RWPE1 (cell line): ENCODE measurements at regions not wholly inside any gene's neighbourhood (a gene's known extent, or its start where the extent isn't known, plus 50 kb on each side); places are given as distances from the start of the nearest gene placed in this dataset.
"Not testable (repeated sequence)": the region's sequence is repeated elsewhere in the genome, so short reads cannot be mapped to it uniquely, and the experiment has no call there.

ENCODE experiments used
- CTCF ChIA-PET: fragments of 350-600 bp; sonication (Branson Sonifier 250); formaldehyde crosslinking; extraction: SDS; loops from one replicate; lab custom pipeline; 2021; lab: Yijun Ruan, JAX
- POLR2A ChIA-PET: fragments of 400-600 bp; formaldehyde crosslinking; extraction: SDS; loops from one replicate; lab custom pipeline; 2020; ENCODE audit warnings: antibody characterized with exemption; ENCODE audit not compliant: low non-redundant PET; lab: Yijun Ruan, JAX
- DNase-seq: peaks from one replicate; pipeline ENCODE4 v3.0.0; 2012; ENCODE audit warnings: low spot score
- H3K27ac ChIP-seq: fragments of 450-650 bp; 2 replicates; pipeline ENCODE4 v1.5.1; 2017
- CTCF ChIP-seq: fragments of 450-650 bp; conservative IDR thresholded peaks from 2 replicates; pipeline ENCODE4 v1.5.1; 2017; ENCODE audit warnings: low read depth, mild to moderate bottlenecking

GRCh38 chr6:43931201-43931600 lies 161.2 kb downstream of the VEGFA start:
- no peak overlapping the region for H3K27ac ChIP-seq
- DNase-seq: no peak
- POLR2A ChIA-PET: no interaction called here
- TF ChIP-seq CTCF: no peak
- CTCF ChIA-PET: no interaction called here

- H3K27ac ChIP-seq: no peak overlapping the region
- no peak for DNase-seq
- ChIA-PET CTCF (interaction anchor here (0.7 to 1.0 kb wide), 2 partner anchors 11 to 132 kb away, joined by 3 read pairs; no protein-coding TSS in a partner anchor), POLR2A (no interaction called here)
- TF ChIP-seq CTCF: no peak
Observed at GRCh38 chr6:43930440-43931154, 160.6 kb downstream of the VEGFA start.

- no peak for TF ChIP-seq CTCF
- peak overlapping the region; percentile 89; the same call in 1 of the 2 replicates for H3K27ac ChIP-seq
- no peak for DNase-seq
- POLR2A ChIA-PET: no interaction called here
- CTCF ChIA-PET: interaction anchor here (1.0 to 1.5 kb wide), 2 partner anchors 12 to 145 kb away, joined by 3 read pairs; no protein-coding TSS in a partner anchor
Observed at GRCh38 chr6:43929511-43929910, 159.5 kb downstream of the VEGFA start.

- peak; percentile 10 for DNase-seq
- POLR2A ChIA-PET: no interaction called here
- TF ChIP-seq CTCF: no peak
- peak overlapping the region; percentile 89 for H3K27ac ChIP-seq
- CTCF ChIA-PET: interaction anchor here (0.6 to 1.3 kb wide), 4 partner anchors 53 to 151 kb away, joined by 4 to 5 read pairs (median 4); no protein-coding TSS in a partner anchor
Observed at GRCh38 chr6:43927532-43928210, 157.7 kb downstream of the VEGFA start.

- CTCF ChIA-PET: interaction anchor here (0.5 to 1.6 kb wide), 5 partner anchors 69 to 205 kb away, joined by 3 to 5 read pairs (median 3); no protein-coding TSS in a partner anchor
- peak overlapping the region; percentile 89 for H3K27ac ChIP-seq
- POLR2A ChIA-PET: no interaction called here
- DNase-seq: peak; percentile 89
- no peak for TF ChIP-seq CTCF
Observed at GRCh38 chr6:43926634-43927531, 156.9 kb downstream of the VEGFA start.

- DNase-seq, POLR2A ChIA-PET: not testable (repeated sequence)
- CTCF ChIA-PET: interaction anchor here (0.6 to 1.6 kb wide), 4 partner anchors 17 to 186 kb away, joined by 3 to 7 read pairs (median 4); no protein-coding TSS in a partner anchor
Observed at GRCh38 chr6:43925636-43926139, 155.7 kb downstream of the VEGFA start.

More at GRCh38 chr6:43925636-43926139, 155.7 kb downstream of the VEGFA start:
- peak overlapping the region; percentile 89 for H3K27ac ChIP-seq
